NCI-H2196 (cell line): ENCODE measurements at regions not wholly inside any gene's neighbourhood (a gene's known extent, or its start where the extent isn't known, plus 50 kb on each side); places are given as distances from the start of the nearest gene placed in this dataset.
"Not testable (repeated sequence)": the region's sequence is repeated elsewhere in the genome, so short reads cannot be mapped to it uniquely, and the experiment has no call there.

Experiments used
- DNase-seq: peaks from one replicate; lab custom pipeline; 2025; ENCODE audit not compliant: unreplicated experiment; lab: John Stamatoyannopoulos, UW

GRCh38 chr6:1230689-1231605 lies 81.0 kb upstream of the FOXQ1 start:
- DNase-seq: no peak

GRCh38 chr6:1230281-1230680 lies 81.6 kb upstream of the FOXQ1 start:
- DNase-seq: no peak

GRCh38 chr6:1229808-1230207 lies 82.1 kb upstream of the FOXQ1 start:
- DNase-seq: no peak

GRCh38 chr6:1229301-1229700 lies 82.6 kb upstream of the FOXQ1 start:
- no peak for DNase-seq

- DNase-seq: no peak
Measured at GRCh38 chr6:1228754-1229191, 83.1 kb upstream of the FOXQ1 start.

GRCh38 chr6:1227935-1228753 lies 83.8 kb upstream of the FOXQ1 start:
- DNase-seq: no peak

GRCh38 chr6:1227600-1227934 lies 84.3 kb upstream of the FOXQ1 start:
- DNase-seq: no peak

GRCh38 chr6:1226277-1227099 lies 85.4 kb upstream of the FOXQ1 start:
- DNase-seq: no peak

- DNase-seq: no peak
Measured at GRCh38 chr6:1224514-1224913, 87.4 kb upstream of the FOXQ1 start.

GRCh38 chr6:1222728-1223595 lies 88.9 kb upstream of the FOXQ1 start:
- no peak for DNase-seq

GRCh38 chr6:1217396-1217795 lies 94.5 kb upstream of the FOXQ1 start:
- no peak for DNase-seq

GRCh38 chr6:1216488-1216974 lies 95.4 kb upstream of the FOXQ1 start:
- no peak for DNase-seq

- DNase-seq: no peak
Measured at GRCh38 chr6:1215884-1216487, 95.9 kb upstream of the FOXQ1 start.

GRCh38 chr6:1215023-1215422 lies 96.9 kb upstream of the FOXQ1 start:
- DNase-seq: no peak

- DNase-seq: no peak
Measured at GRCh38 chr6:1212919-1213318, 99.0 kb upstream of the FOXQ1 start.

GRCh38 chr6:1212138-1212537 lies 99.8 kb upstream of the FOXQ1 start:
- DNase-seq: not testable (repeated sequence)

- DNase-seq: not testable (repeated sequence)
Measured at GRCh38 chr6:1210631-1211030, 101.3 kb upstream of the FOXQ1 start.

- DNase-seq: no peak
Measured at GRCh38 chr6:1208876-1209275, 103.0 kb upstream of the FOXQ1 start.

- no peak for DNase-seq
Measured at GRCh38 chr6:1203546-1203945, 108.4 kb upstream of the FOXQ1 start.

GRCh38 chr6:1202201-1202600 lies 109.7 kb upstream of the FOXQ1 start:
- DNase-seq: no peak
